NCI-H524 (cell line): ENCODE measurements at regions not wholly inside any gene's neighbourhood (a gene's known extent, or its start where the extent isn't known, plus 50 kb on each side); places are given as distances from the start of the nearest gene placed in this dataset.
A peak's percentile ranks its signal among the peaks of the same experiment; 100 is the strongest.
"Not testable (repeated sequence)": the region's sequence is repeated elsewhere in the genome, so short reads cannot be mapped to it uniquely, and the experiment has no call there.

Experiments
- DNase-seq, 2 experiments: peaks; one replicate each; lab custom pipeline; 2025; lab: John Stamatoyannopoulos, UW

GRCh38 chr11:82056450-82056849 is 677.2 kb downstream of the FAM181B start:
- DNase-seq = no peak

- no peak for DNase-seq
Measured at GRCh38 chr11:82049199-82049598, 684.5 kb downstream of the FAM181B start.

GRCh38 chr11:82047200-82047599 is 686.5 kb downstream of the FAM181B start:
- no peak for DNase-seq

GRCh38 chr11:82046778-82047177 is 686.9 kb downstream of the FAM181B start:
- DNase-seq = no peak

- DNase-seq = no peak
Measured at GRCh38 chr11:82045748-82046457, 687.8 kb downstream of the FAM181B start.

GRCh38 chr11:82043316-82043715 is 690.3 kb downstream of the FAM181B start:
- no peak for DNase-seq

- DNase-seq = no peak
Measured at GRCh38 chr11:82041764-82042163, 691.9 kb downstream of the FAM181B start.

GRCh38 chr11:82038154-82038553 is 695.5 kb downstream of the FAM181B start:
- no peak for DNase-seq

GRCh38 chr11:82034527-82034926 is 699.1 kb downstream of the FAM181B start:
- no peak for DNase-seq

- DNase-seq = not testable (repeated sequence)
Measured at GRCh38 chr11:82027335-82027734, 706.3 kb downstream of the FAM181B start.

- no peak for DNase-seq
Measured at GRCh38 chr11:82024760-82025159, 708.9 kb downstream of the FAM181B start.

GRCh38 chr11:82012276-82012675 is 721.4 kb downstream of the FAM181B start:
- DNase-seq = no peak

GRCh38 chr11:82009133-82009532 is 724.5 kb downstream of the FAM181B start:
- no peak for DNase-seq

- no peak for DNase-seq
Measured at GRCh38 chr11:82007521-82007920, 726.1 kb downstream of the FAM181B start.

GRCh38 chr11:82004537-82005213 is 729.0 kb downstream of the FAM181B start:
- no peak for DNase-seq

GRCh38 chr11:82003671-82004515 is 729.8 kb downstream of the FAM181B start:
- DNase-seq = peak; percentile 42 to 61

- no peak for DNase-seq
Measured at GRCh38 chr11:82003024-82003423, 730.6 kb downstream of the FAM181B start.

- DNase-seq = peak in 1 of 2 experiments; percentile 36
Measured at GRCh38 chr11:81995889-81996288, 737.8 kb downstream of the FAM181B start.

GRCh38 chr11:81993755-81994154 is 739.9 kb downstream of the FAM181B start:
- no peak for DNase-seq

GRCh38 chr11:81990659-81991443 is 742.8 kb downstream of the FAM181B start:
- no peak for DNase-seq

GRCh38 chr11:81989093-81989492 is 744.6 kb downstream of the FAM181B start:
- no peak for DNase-seq
